ACHN (cell line): ENCODE measurements at regions not wholly inside any gene's neighbourhood (a gene's known extent, or its start where the extent isn't known, plus 50 kb on each side); places are given as distances from the start of the nearest gene placed in this dataset.

ENCODE experiments used
- DNase-seq: peaks from one replicate; pipeline ENCODE4 v3.0.0-alpha.2; 2015
- in situ Hi-C: cut with HindIII; loops from 2 replicates; pipeline ENCODE4 v1.10.0; 2017; ENCODE audit warnings: low sequenced_read_pairs, low pct_ligation_motif_present, low pct_unique_long_range_greater_than_20kb

- in situ Hi-C loops: no loop called here
- DNase-seq: no peak
Observed at GRCh38 chr14:87312169-87312893, 680.7 kb downstream of the GALC start.

DNA sequence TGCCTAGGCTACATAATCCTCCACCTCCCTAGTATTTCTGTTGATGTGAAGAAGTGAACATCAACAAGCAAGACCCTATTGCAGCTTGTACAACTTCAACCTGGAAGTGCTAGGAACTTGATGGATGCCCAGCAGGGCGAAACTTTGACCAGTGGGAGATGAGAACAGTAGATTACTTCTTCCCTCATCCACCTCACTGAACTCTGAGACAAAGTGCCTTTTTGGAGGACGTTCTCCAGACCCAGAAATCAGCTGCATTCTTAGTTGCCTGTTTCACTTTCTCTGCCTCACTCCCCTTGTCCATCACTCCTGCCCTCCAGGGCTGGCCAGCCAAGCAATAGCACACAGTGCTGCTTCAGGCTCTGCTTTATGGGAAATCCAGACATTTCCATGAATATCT, 683.4 kb downstream of the GALC start:
- DNase-seq: no peak
- in situ Hi-C loops: no loop called here

DNA sequence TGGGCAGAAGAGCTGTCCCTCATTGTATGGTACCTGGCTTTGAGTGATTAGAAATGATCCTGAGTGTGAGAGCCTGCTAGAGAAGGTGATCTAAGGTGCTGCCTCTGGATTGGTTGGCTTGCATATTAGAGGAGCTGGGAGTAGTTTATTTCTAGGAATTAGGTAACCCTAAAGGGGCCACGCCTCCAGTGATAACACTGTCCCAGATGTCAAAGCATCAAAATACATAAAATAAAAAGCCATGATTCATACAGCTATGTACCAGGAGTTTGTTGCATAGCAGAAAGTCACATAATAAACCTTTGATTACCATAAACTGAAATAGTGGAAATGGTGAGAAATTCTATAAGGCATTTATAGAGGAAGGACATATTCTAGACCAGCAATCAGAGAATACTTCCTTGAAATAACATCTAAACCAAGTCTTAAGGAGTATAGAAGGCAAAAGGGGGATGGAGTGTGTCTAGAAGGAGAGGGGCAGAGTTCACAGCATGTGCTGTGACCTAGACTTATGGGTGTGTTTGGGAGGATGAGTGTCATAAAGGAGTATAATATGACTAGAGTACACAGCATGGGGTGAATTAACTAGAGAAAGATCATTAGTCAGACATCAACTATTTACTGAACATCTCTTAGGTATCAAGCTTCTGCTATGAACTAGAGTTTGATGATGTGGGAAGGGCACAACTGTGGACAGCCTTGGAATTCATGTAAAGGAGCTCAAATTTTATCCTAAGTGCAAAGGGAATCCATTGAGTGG, 686.4 kb downstream of the GALC start:
- in situ Hi-C loops: no loop called here
- no peak for DNase-seq

GRCh38 chr14:87305345-87305744, 687.6 kb downstream of the GALC start:
- DNase-seq: no peak
- in situ Hi-C loops: no loop called here

GRCh38 chr14:87304404-87304803, 688.6 kb downstream of the GALC start:
- DNase-seq: no peak
- in situ Hi-C loops: no loop called here

GRCh38 chr14:87286826-87287225, 706.2 kb downstream of the GALC start:
- no peak for DNase-seq
- in situ Hi-C loops: no loop called here

DNA sequence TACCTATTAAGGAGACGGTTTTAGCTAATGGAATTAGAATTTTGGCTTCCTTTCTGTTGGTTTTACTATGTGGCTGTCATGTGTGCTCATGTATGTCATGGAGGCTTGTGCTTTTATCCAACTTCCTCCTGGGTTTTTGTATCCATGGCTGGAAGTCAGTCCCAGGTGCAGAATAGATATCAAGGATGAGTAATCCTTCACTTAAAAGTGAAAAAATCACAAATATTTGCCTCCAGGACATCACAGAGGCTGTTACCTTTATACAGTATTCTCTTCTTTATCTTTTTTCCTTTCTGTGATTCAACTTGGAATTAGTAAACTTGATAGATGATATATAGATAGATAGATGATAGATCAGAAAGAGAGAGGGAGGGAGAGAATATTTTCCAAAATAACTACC, 706.8 kb downstream of the GALC start:
- in situ Hi-C loops: no loop called here

DNA sequence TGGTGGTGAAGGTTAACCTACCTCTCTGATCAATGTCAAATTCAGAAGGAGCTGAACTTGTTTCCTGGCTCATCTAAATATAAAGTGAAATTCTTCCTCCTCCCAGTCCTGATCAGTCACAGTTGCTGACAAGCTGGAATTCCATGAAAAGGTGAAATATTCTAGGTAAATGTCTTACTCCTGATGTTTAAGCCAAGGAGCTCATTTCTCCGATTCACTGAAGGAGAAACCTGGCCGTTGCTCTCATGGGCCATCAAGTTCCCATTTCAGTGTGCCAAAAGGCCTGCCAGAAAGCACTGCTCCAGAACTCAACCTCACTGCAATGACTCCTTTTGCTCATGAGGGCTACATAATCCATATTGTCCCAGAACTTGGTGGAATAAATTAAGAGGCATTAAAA, 707.5 kb downstream of the GALC start:
- in situ Hi-C loops: no loop called here
- no peak for DNase-seq

More for the DNA sequence above, 706.8 kb downstream of the GALC start:
- no peak for DNase-seq

DNA sequence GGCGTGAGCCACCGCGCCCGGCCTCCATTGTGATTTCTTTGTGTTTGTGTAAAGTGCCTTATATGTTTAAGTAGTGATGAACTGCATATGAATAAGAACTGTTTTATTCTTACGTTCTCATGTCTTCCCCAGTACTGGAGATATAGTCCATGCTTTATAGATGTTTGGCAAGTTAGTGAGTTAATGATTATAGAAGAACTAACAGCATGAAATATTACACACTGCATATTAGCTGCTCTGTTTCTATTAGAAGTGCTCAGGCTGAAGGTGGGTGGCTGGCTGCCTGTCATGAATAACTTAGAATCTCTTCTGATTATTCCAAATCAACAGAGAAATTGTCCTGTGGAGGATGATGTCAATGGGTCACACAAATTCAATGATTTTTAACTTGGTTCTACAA, 709.4 kb downstream of the GALC start:
- no peak for DNase-seq
- in situ Hi-C loops: no loop called here

DNA sequence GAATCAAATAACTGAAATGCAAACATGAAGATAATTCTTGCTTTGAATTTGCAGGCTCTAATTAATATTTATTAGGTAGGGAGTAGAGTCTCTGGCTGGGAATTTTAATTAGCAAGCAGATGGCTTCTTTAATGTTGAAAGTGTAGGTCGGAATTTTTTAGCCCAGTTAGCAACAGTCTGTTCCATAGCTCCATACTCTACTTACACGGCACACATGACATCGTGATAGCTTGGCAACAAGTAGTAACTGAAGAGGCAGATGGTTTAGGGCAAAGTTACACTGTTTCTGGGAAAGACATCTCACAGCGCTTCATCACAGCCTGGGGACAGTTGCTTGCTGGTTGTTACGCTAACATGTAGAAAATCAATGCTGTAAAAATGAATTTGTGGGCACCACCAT, 710.7 kb downstream of the GALC start:
- no peak for DNase-seq
- in situ Hi-C loops: no loop called here

- in situ Hi-C loops: no loop called here
- DNase-seq: no peak
Observed at GRCh38 chr14:87278415-87278814, 714.6 kb downstream of the GALC start.

GRCh38 chr14:87271331-87271730, 721.7 kb downstream of the GALC start:
- in situ Hi-C loops: no loop called here
- DNase-seq: no peak

- DNase-seq: no peak
- in situ Hi-C loops: no loop called here
Observed at GRCh38 chr14:87268997-87269396, 724.0 kb downstream of the GALC start.

DNA sequence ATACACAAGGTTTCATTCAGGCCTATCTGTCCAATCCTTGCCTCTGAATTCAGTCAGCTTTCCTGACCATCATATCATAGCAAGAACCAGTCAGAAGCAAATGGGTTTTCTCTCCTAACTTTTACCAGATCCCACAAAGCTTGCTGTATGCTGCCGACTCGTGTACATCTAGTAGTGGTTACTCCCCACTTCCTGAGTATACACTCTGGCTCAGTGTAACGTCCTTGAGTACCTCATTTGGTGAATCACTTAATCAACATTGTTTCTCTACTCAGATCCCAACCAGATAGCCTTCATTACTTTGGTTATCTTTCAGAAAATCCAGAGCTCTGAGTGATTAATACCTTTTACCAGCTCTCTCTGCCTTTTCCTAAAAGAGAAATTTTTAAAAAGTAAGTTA, 728.2 kb downstream of the GALC start:
- in situ Hi-C loops: no loop called here
- no peak for DNase-seq

DNA sequence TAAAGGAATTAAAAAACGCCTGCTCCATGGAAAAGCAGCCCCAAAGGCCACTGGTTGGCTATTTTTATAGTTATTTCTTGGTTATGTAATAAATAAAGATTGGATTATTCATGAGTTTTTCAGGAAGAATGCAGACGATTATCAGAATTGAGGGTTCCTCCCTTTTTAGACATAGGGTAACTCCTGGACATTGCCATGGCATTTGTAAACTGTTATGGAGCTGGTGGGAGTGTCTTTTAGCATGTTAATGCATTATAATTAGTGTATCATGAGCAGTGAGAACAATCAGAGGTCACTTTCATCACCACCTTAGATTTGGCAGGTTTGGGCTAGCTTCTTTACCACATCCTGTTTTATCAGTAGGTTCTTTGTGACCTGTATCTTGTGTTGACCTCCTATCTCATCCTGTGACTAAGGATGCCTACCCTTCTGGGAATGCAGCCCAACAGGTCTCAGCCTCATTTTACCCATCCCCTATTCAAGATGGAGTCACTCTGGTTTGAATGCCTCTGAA, 728.7 kb downstream of the GALC start:
- in situ Hi-C loops: no loop called here
- no peak for DNase-seq

DNA sequence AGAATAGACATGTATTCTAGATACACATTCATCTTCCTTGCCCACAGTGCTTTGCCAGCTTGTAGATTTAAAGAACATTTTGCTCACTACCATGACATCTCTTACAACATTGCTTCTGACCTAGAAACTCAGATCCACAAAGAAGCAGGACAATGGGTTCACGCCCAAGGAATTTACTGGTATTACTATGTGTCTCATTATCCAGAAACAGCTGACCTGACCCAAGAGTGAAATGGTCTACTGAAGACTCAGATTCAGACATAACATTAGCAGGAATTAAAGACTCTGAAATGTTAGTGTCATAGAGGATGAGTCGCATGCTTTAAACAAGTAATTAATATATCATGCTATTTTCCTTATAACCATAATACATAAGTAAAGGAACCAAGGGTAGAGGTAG, 731.4 kb downstream of the GALC start:
- no peak for DNase-seq
- in situ Hi-C loops: no loop called here

GRCh38 chr14:87260460-87260859, 732.5 kb downstream of the GALC start:
- in situ Hi-C loops: no loop called here
- DNase-seq: no peak

GRCh38 chr14:87257421-87257820, 735.6 kb downstream of the GALC start:
- in situ Hi-C loops: no loop called here

DNA sequence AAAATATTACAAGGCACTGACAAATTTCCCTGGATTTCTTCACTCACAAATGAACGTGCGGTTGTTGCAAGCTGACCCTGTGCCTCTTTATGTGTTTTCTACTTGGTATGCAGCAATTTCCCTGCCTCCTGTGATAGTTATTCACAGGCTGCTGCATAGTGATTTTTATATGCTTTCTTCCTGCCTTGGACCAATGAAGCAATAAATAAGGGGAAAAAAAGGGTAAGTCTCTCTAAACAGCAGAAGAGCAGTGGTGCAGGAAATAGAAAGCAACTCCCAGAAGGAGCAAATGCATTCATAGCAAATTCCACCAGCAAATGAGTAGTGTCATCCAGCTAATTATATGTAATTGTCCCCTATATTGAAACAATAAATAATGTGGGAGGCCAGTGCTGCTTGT, 737.9 kb downstream of the GALC start:
- in situ Hi-C loops: no loop called here
- no peak for DNase-seq

More at GRCh38 chr14:87257421-87257820, 735.6 kb downstream of the GALC start:
- DNase-seq: no peak

GRCh38 chr14:87254331-87254874, 738.6 kb downstream of the GALC start:
- in situ Hi-C loops: no loop called here
- no peak for DNase-seq
